Parathyroid adenoma (tissue), 2 donors: ENCODE measurements at regions not wholly inside any gene's neighbourhood (a gene's known extent, or its start where the extent isn't known, plus 50 kb on each side); places are given as distances from the start of the nearest gene placed in this dataset.

ENCODE experiments used
- H2AFZ ChIP-seq: fragments of 300-600 bp; sonication (generic); one replicate; pipeline ENCODE4 v1.7.0; 2017; ENCODE audit warnings: antibody characterized with exemption, mild to moderate bottlenecking
- H3K27ac ChIP-seq: fragments of 300-600 bp; sonication (generic); one replicate; pipeline ENCODE4 v1.7.0; 2017
- H3K27me3 ChIP-seq: fragments of 300-600 bp; sonication (generic); one replicate; pipeline ENCODE4 v1.7.0; 2017; ENCODE audit warnings: low read length; ENCODE audit not compliant: control insufficient read depth, insufficient read depth
- H3K36me3 ChIP-seq: fragments of 300-600 bp; sonication (generic); one replicate; pipeline ENCODE4 v1.7.0; 2017; ENCODE audit warnings: low read length; ENCODE audit not compliant: control insufficient read depth, insufficient read depth
- H3K4me1 ChIP-seq: fragments of 300-600 bp; sonication (generic); one replicate; pipeline ENCODE4 v1.7.0; 2017; ENCODE audit warnings: control low read depth
- H3K4me2 ChIP-seq: fragments of 300-600 bp; sonication (generic); one replicate; pipeline ENCODE4 v1.7.0; 2017; ENCODE audit warnings: low read length
- H3K4me3 ChIP-seq: fragments of 300-600 bp; sonication (generic); one replicate; pipeline ENCODE4 v1.7.0; 2017; ENCODE audit warnings: low read depth, low read length
- H3K79me2 ChIP-seq: fragments of 300-600 bp; sonication (generic); one replicate; pipeline ENCODE4 v1.7.0; 2017; ENCODE audit warnings: control low read depth
- H3K9ac ChIP-seq: fragments of 300-600 bp; sonication (generic); one replicate; pipeline ENCODE4 v1.7.0; 2017; ENCODE audit warnings: mild to moderate bottlenecking
- H3K9me3 ChIP-seq: fragments of 300-600 bp; sonication (generic); one replicate; pipeline ENCODE4 v1.7.0; 2017; ENCODE audit warnings: low read length; ENCODE audit not compliant: control insufficient read depth
- TF ChIP-seq, protein P1 (sequence below): fragments of 300-600 bp; sonication (generic); IDR thresholded peaks from one replicate; pipeline ENCODE4 v1.7.0; 2017; ENCODE audit warnings: antibody characterized with exemption, mild to moderate bottlenecking
- donor health status: primary hyperparathyroidism.

DNA sequence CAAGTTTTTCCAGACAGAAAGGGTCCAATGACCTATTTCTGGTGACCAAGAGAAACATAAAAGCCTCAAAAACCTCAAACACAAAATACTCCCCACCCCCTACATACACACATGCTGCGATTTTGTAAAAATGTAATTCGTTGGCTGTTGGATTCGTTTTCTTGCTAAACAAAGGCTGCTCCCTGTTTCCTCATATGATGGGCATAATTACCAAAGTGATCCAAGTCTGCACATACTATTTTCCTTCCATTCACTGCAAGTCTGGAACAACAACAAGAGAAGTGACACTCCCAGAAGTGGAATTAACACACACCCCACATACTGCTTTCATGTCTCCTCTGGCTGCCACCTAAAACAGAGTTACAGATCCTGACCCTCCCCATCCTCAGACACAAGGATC, 131.9 kb downstream of the RAP2A start:
- Histone ChIP-seq H3K4me1 (no peaks in the 10 kb centered on the region), H3K27ac (no peak overlapping the region), H2AFZ (no peak overlapping the region), H3K9ac (no peak overlapping the region), H3K4me3 (no peak overlapping the region), H3K4me2 (no peak overlapping the region), H3K9me3 (no peaks in the 10 kb centered on the region), H3K36me3 (no peaks in the 10 kb centered on the region), H3K27me3 (no peaks in the 10 kb centered on the region), H3K79me2 (no peaks in the 10 kb centered on the region)
- TF ChIP-seq, protein P1, sequence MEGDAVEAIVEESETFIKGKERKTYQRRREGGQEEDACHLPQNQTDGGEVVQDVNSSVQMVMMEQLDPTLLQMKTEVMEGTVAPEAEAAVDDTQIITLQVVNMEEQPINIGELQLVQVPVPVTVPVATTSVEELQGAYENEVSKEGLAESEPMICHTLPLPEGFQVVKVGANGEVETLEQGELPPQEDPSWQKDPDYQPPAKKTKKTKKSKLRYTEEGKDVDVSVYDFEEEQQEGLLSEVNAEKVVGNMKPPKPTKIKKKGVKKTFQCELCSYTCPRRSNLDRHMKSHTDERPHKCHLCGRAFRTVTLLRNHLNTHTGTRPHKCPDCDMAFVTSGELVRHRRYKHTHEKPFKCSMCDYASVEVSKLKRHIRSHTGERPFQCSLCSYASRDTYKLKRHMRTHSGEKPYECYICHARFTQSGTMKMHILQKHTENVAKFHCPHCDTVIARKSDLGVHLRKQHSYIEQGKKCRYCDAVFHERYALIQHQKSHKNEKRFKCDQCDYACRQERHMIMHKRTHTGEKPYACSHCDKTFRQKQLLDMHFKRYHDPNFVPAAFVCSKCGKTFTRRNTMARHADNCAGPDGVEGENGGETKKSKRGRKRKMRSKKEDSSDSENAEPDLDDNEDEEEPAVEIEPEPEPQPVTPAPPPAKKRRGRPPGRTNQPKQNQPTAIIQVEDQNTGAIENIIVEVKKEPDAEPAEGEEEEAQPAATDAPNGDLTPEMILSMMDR: no peak

DNA sequence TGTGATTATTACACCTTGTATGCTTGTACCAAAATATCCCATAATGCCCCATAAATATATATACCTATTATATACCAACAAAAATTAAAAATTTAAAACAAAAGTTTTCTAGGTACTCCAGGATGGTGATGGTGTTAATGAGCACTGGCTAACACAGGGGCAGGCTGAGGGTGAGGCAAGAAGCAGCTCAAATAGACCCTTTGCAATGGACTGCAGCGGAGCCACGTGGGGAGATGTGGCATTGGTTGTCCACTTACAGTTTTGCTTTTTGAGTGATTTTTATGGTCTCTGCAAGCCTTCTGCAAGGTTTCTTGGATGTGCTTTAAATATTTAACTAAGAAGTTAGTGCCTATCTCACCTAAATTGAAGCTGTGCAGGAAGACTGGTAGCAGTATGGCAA, 132.9 kb downstream of the RAP2A start:
- Histone ChIP-seq H3K27me3 (no peaks in the 10 kb centered on the region), H3K4me3 (no peak overlapping the region), H3K79me2 (no peaks in the 10 kb centered on the region), H3K4me2 (no peak overlapping the region), H3K4me1 (no peaks in the 10 kb centered on the region), H3K9me3 (no peaks in the 10 kb centered on the region), H3K27ac (no peak overlapping the region), H3K36me3 (no peaks in the 10 kb centered on the region), H2AFZ (no peak overlapping the region), H3K9ac (no peak overlapping the region)
- TF ChIP-seq, protein P1: no peak

DNA sequence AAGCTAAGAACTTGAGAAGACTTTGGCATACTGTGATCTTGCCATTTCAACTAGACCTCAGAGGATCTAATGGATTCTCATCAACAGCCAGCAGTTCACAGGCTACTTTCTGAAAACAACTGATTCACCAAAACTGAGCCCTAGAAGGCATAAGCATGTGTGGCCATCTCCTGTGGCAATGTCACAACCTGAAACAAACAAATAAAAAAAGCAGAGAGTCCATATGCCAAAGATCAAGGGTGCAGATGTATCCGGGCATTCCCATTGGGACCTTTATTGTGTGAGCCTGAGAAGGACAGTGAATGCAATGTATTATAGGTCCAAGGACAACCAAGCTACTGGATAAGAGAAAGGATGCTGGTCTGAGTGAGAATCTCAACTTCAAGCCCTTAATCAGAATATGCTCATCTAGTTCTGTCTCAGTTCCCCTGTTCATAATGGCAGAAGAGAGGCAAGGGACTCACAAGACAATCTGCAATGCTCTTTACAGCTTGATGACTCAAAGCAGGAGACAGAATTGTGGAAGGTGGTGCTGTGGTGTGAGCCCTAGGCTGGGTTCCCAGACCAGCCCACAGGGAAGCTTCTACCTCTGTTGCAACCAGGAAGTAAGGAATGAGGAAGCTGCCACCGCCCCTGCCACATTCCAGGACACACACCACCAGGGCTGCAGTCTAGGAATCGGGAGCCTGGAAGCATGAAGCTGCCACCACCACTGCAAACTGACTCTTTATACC, 133.7 kb downstream of the RAP2A start:
- Histone ChIP-seq H3K4me2 (no peak overlapping the region), H3K9ac (no peak overlapping the region), H3K9me3 (no peaks in the 10 kb centered on the region), H3K27me3 (no peaks in the 10 kb centered on the region), H3K36me3 (no peaks in the 10 kb centered on the region), H3K27ac (no peak overlapping the region), H3K79me2 (no peaks in the 10 kb centered on the region), H3K4me1 (no peaks in the 10 kb centered on the region), H3K4me3 (no peak overlapping the region), H2AFZ (no peak overlapping the region)
- TF ChIP-seq, protein P1: no peak

DNA sequence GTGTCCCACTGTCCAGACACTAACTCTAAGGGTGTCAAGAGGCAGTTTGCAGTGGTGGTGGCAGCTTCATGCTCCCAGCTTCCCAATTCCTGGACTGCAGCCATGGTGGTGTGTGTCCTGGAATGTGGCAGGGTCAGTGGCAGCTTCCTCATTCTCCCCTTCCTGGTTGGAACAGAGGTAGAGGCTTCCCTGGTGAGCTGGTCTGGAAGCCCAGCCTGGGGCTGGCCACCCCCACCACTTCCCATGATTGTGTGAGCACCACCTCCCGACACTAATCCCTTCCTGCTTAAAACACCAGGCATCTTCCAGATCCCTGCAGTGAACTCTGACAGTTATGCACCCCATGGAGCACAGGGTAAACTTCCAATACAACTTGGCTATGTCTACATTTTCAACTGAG, 134.9 kb downstream of the RAP2A start:
- TF ChIP-seq, protein P1: no peak
- Histone ChIP-seq H3K27ac (no peak overlapping the region), H3K9ac (no peak overlapping the region), H3K4me1 (no peaks in the 10 kb centered on the region), H3K4me2 (no peak overlapping the region), H3K4me3 (no peak overlapping the region), H3K9me3 (no peaks in the 10 kb centered on the region), H3K79me2 (no peaks in the 10 kb centered on the region), H2AFZ (no peak overlapping the region), H3K36me3 (no peaks in the 10 kb centered on the region), H3K27me3 (no peaks in the 10 kb centered on the region)

DNA sequence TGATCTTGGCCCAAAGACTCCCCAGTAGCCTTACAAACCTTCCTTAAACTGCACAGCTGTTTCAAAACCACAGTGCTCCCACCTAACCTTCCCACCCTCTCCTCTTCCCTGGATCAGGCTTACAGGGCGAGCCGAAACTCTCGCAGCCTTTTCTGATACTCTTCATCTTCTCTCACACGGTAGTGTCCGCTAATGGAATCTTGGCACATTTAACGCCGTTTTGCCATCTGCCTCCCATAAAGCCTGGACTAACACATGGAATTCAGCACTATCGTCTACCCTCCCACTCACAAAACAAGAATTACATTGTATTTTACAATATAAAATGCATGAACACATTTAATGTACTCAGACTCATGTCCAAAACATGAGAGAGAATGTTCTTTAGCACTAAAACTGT, 135.9 kb downstream of the RAP2A start:
- Histone ChIP-seq H2AFZ (no peak overlapping the region), H3K4me1 (no peaks in the 10 kb centered on the region), H3K9me3 (no peaks in the 10 kb centered on the region), H3K9ac (no peak overlapping the region), H3K27ac (no peak overlapping the region), H3K27me3 (no peaks in the 10 kb centered on the region), H3K4me2 (no peak overlapping the region), H3K4me3 (no peak overlapping the region), H3K79me2 (no peaks in the 10 kb centered on the region), H3K36me3 (no peaks in the 10 kb centered on the region)
- TF ChIP-seq, protein P1: no peak
